ENCODE measurements at regions not wholly inside any gene's neighbourhood (a gene's known extent, or its start where the extent isn't known, plus 50 kb on each side); places are given as distances from the start of the nearest gene placed in this dataset.

DNA sequence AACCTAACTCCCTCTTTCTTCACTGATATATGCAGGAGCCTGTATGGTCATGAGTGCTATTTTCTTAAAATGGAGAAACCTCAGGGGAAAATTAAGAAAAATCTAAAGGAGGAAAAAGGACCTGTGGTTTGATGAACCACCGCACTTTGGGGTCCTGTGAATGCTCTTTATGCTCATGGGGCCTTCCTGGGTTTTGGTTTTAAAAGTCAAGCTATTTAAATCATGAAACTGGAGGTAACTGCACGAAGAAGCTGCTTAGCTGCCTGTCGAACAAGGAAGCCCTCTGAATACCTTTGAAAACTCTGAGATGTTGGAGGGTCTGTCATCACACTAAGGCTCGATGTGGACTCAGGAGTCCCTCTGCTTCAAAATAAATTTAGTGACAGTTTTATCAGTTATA lies 564.5 kb upstream of the ADAMTS16 start:
- TF ChIP-seq, protein P1, sequence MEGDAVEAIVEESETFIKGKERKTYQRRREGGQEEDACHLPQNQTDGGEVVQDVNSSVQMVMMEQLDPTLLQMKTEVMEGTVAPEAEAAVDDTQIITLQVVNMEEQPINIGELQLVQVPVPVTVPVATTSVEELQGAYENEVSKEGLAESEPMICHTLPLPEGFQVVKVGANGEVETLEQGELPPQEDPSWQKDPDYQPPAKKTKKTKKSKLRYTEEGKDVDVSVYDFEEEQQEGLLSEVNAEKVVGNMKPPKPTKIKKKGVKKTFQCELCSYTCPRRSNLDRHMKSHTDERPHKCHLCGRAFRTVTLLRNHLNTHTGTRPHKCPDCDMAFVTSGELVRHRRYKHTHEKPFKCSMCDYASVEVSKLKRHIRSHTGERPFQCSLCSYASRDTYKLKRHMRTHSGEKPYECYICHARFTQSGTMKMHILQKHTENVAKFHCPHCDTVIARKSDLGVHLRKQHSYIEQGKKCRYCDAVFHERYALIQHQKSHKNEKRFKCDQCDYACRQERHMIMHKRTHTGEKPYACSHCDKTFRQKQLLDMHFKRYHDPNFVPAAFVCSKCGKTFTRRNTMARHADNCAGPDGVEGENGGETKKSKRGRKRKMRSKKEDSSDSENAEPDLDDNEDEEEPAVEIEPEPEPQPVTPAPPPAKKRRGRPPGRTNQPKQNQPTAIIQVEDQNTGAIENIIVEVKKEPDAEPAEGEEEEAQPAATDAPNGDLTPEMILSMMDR (IDR thresholded peaks at IDR 0.05): no peak
- TF ChIP-seq POLR2A (IDR thresholded peaks at IDR 0.05): no peak
